ENCODE measurements at regions not wholly inside any gene's neighbourhood (a gene's known extent, or its start where the extent isn't known, plus 50 kb on each side); places are given as distances from the start of the nearest gene placed in this dataset.

- TF ChIP-seq CTCF (IDR thresholded peaks at IDR 0.05; ENCODE audit: insufficient read depth, low read depth, low read length): no peak
These were observed 166.3 kb upstream of the RTL1 start for GRCh38 chr14:101069666-101070362.

GRCh38 chr14:101070540-101071492, 167.3 kb upstream of the RTL1 start:
- DNase-seq (ENCODE audit: low read depth): no peak
- TF ChIP-seq CTCF (IDR thresholded peaks at IDR 0.05; ENCODE audit: insufficient read depth, low read depth, low read length): no peak
- no peak overlapping the region for H3K4me3 ChIP-seq (ENCODE audit: low read depth, low read length)

More at GRCh38 chr14:101069666-101070362, 166.3 kb upstream of the RTL1 start:
- no peak overlapping the region for H3K4me3 ChIP-seq (ENCODE audit: low read depth, low read length)
- DNase-seq (ENCODE audit: low read depth): no peak

GRCh38 chr14:101071493-101071906, 168.0 kb upstream of the RTL1 start:
- no peak overlapping the region for H3K4me3 ChIP-seq (ENCODE audit: low read depth, low read length)
- DNase-seq (ENCODE audit: low read depth): no peak
- TF ChIP-seq CTCF (IDR thresholded peaks at IDR 0.05; ENCODE audit: insufficient read depth, low read depth, low read length): no peak

DNA sequence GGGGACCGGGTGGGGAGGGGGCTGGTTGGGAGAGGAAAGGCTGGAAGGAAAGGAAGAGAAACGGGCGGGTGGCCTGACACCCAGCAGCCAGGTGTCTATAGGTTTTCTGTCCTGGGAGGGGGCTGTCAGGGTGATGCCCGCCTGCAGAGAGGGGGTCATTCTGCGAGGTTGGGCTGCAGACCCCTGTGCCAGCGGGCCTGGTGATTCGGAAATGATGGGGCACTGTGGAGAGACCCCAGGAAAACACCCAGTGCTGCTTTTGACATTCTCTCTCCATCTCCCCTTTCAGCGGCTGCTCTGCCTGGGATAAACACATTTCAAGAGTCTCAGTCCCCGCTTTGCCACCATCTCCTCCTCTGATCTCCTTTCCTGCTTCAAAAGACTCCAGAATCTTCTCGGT, 168.5 kb upstream of the RTL1 start:
- no peak overlapping the region for H3K4me3 ChIP-seq (ENCODE audit: low read depth, low read length)

DNA sequence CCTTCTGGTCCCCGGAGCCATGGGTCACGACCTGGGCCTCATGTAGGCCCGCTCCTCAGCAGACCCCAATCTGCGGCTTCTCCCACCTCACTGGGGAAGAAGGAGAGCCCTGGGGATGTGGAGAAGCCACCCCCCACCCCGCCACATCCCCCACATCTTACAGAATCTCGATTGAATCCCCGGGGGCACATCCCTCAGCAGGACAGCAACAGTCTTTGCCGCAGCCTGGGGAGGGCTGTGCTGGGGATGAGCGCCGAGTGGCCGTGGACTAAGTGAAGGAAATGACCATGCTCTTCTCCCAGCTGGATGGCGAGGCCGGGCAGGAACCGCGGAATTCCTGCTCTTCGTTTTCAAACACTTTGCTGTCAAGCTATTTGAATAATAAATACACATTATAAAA, 169.0 kb upstream of the RTL1 start:
- H3K4me3 ChIP-seq (ENCODE audit: low read depth, low read length): no peak overlapping the region
- TF ChIP-seq CTCF (IDR thresholded peaks at IDR 0.05; ENCODE audit: insufficient read depth, low read depth, low read length): no peak
- no peak for DNase-seq (ENCODE audit: low read depth)

More for the DNA sequence above, 168.5 kb upstream of the RTL1 start:
- DNase-seq (ENCODE audit: low read depth): no peak
- no peak for TF ChIP-seq CTCF (IDR thresholded peaks at IDR 0.05; ENCODE audit: insufficient read depth, low read depth, low read length)

GRCh38 chr14:101072945-101073597, 169.5 kb upstream of the RTL1 start:
- no peak for TF ChIP-seq CTCF (IDR thresholded peaks at IDR 0.05; ENCODE audit: insufficient read depth, low read depth, low read length)
- no peak overlapping the region for H3K4me3 ChIP-seq (ENCODE audit: low read depth, low read length)
- DNase-seq (ENCODE audit: low read depth): peak; percentile 93
